ENCODE measurements at regions not wholly inside any gene's neighbourhood (a gene's known extent, or its start where the extent isn't known, plus 50 kb on each side); places are given as distances from the start of the nearest gene placed in this dataset.
"Not testable (repeated sequence)": the region's sequence is repeated elsewhere in the genome, so short reads cannot be mapped to it uniquely, and the experiment has no call there.

- TF ChIP-seq, protein P1, sequence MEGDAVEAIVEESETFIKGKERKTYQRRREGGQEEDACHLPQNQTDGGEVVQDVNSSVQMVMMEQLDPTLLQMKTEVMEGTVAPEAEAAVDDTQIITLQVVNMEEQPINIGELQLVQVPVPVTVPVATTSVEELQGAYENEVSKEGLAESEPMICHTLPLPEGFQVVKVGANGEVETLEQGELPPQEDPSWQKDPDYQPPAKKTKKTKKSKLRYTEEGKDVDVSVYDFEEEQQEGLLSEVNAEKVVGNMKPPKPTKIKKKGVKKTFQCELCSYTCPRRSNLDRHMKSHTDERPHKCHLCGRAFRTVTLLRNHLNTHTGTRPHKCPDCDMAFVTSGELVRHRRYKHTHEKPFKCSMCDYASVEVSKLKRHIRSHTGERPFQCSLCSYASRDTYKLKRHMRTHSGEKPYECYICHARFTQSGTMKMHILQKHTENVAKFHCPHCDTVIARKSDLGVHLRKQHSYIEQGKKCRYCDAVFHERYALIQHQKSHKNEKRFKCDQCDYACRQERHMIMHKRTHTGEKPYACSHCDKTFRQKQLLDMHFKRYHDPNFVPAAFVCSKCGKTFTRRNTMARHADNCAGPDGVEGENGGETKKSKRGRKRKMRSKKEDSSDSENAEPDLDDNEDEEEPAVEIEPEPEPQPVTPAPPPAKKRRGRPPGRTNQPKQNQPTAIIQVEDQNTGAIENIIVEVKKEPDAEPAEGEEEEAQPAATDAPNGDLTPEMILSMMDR (conservative IDR thresholded peaks at IDR 0.05), result not testable (repeated sequence)
- not testable (repeated sequence) for TF ChIP-seq EZH2 (IDR thresholded peaks at IDR 0.05; ENCODE audit: low read depth)
Observed at GRCh38 chr16:22585431-22585830, 74.7 kb downstream of the NPIPB5 start.
